HG02870 (cell line): ENCODE measurements at regions not wholly inside any gene's neighbourhood (a gene's known extent, or its start where the extent isn't known, plus 50 kb on each side); places are given as distances from the start of the nearest gene placed in this dataset.

Source experiments
- ATAC-seq: cut with Tn5 transposase; IDR thresholded peaks from one replicate; pipeline ENCODE4 v1.9.1; 2021; ENCODE audit warnings: mild to moderate bottlenecking, moderate library complexity; ENCODE audit not compliant: unreplicated experiment

GRCh38 chr17:77409282-77410161 is 268.8 kb downstream of the SEC14L1 start:
- no peak for ATAC-seq

GRCh38 chr17:77410470-77410869 is 269.7 kb downstream of the SEC14L1 start:
- no peak for ATAC-seq

- no peak for ATAC-seq
Observed at GRCh38 chr17:77414811-77415400, 274.1 kb downstream of the SEC14L1 start.

- ATAC-seq: no peak
Observed at GRCh38 chr17:77416105-77416713, 275.4 kb downstream of the SEC14L1 start.

- ATAC-seq: no peak
Observed at GRCh38 chr17:77417575-77417974, 276.8 kb downstream of the SEC14L1 start.

GRCh38 chr17:77418609-77419008 is 277.8 kb downstream of the SEC14L1 start:
- no peak for ATAC-seq

- no peak for ATAC-seq
Observed at GRCh38 chr17:77419095-77419494, 278.3 kb downstream of the SEC14L1 start.

- no peak for ATAC-seq
Observed at GRCh38 chr17:77419547-77420094, 278.9 kb downstream of the SEC14L1 start.

GRCh38 chr17:77420095-77420803 is 279.5 kb downstream of the SEC14L1 start:
- no peak for ATAC-seq

- no peak for ATAC-seq
Observed at GRCh38 chr17:77420804-77421629, 280.2 kb downstream of the SEC14L1 start.

GRCh38 chr17:77421630-77421972 is 280.8 kb downstream of the SEC14L1 start:
- ATAC-seq: no peak

GRCh38 chr17:77422104-77422747 is 281.5 kb downstream of the SEC14L1 start:
- ATAC-seq: no peak

GRCh38 chr17:77422748-77423113 is 282.0 kb downstream of the SEC14L1 start:
- no peak for ATAC-seq

- ATAC-seq: no peak
Observed at GRCh38 chr17:77423589-77424451, 283.1 kb downstream of the SEC14L1 start.

- ATAC-seq: no peak
Observed at GRCh38 chr17:77424585-77425344, 284.0 kb downstream of the SEC14L1 start.

GRCh38 chr17:77425348-77425747 is 284.6 kb downstream of the SEC14L1 start:
- no peak for ATAC-seq

GRCh38 chr17:77425791-77426641 is 285.2 kb downstream of the SEC14L1 start:
- no peak for ATAC-seq
